Activated naive CD4-positive, alpha-beta T cell treated with anti-CD3 and anti-CD28 coated beads for 36 hours (primary cell): ENCODE measurements at regions not wholly inside any gene's neighbourhood (a gene's known extent, or its start where the extent isn't known, plus 50 kb on each side); places are given as distances from the start of the nearest gene placed in this dataset.

Source experiments
- CTCF ChIA-PET: fragments of 350-600 bp; sonication (Branson Sonifier 250); formaldehyde crosslinking; loops from one replicate; lab custom pipeline; 2021; ENCODE audit warnings: antibody characterized with exemption; lab: Charles Lee
- DNase-seq: peaks from one replicate; pipeline ENCODE4 v3.0.0-alpha.2; 2020
- H3K27ac Mint-ChIP-seq: one replicate; pipeline ENCODE4 v1.8.0; 2021; ENCODE audit warnings: mild to moderate bottlenecking, mixed read lengths
- H3K27me3 Mint-ChIP-seq: one replicate; pipeline ENCODE4 v1.8.0; 2021; ENCODE audit warnings: low read depth, mixed read lengths
- H3K36me3 Mint-ChIP-seq: one replicate; pipeline ENCODE4 v1.8.0; 2021; ENCODE audit warnings: low read depth, mixed read lengths
- H3K4me1 Mint-ChIP-seq: one replicate; pipeline ENCODE4 v1.8.0; 2021; ENCODE audit warnings: low read depth, mixed read lengths
- H3K4me3 Mint-ChIP-seq: one replicate; pipeline ENCODE4 v1.8.0; 2021; ENCODE audit warnings: mild to moderate bottlenecking, moderate library complexity, mixed read lengths
- H3K9me3 Mint-ChIP-seq: one replicate; pipeline ENCODE4 v1.8.0; 2021; ENCODE audit warnings: mixed read lengths
- intact Hi-C: fragments of 100-400 bp; cut with micrococcal nuclease; formaldehyde crosslinking; loops from one replicate; pipeline ENCODE4 v1.15.1; 2023

DNA sequence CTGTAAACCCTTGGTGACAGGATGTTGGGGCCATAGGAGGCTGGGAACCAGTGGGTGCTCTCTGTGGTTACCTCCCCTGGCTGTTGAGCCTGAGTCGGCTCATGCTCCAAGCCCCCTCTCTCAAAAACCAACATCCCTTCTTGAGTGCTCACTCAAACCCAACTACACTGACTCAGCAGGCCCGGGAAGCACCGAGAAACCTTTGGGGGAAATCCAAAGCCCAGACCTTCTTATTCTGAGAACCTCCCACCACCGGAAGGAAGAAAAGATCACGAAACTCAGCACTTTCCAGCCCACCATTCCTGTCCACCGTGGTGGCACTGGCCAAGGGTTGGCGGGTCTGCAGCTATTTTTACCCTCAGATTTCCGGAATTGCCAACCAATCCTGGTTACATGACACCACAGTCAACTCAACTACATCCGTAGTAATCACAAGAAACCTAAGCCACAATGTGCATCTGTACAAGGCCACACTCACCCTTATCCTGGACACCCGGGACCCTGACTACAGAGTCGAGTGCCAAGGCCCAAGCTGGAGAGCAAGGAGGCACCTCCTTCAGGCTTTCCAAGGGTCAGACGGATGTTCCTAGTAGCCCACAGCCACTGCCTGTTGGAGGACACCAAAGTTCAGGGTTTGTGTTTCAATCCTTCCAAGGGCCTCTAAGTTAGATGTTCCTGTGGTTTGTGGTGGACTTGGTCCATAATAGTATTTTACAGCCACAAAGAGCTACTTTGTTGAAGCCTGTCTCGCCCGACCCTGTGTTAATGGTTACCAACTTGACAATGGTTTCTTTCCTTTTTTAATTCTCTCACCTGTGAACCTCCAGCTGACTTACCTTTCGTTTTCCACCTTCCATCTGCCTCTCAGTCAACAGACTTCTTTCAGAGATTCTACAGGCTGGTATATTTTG is 317.0 kb downstream of the CDC5L start:
- no peak overlapping the region for H3K27ac Mint-ChIP-seq
- CTCF ChIA-PET, result interaction anchor here (0.7 kb wide), 1 partner anchor 152 kb away, joined by 4 read pairs; no protein-coding TSS in a partner anchor
- DNase-seq, result no peak
- no peaks in the 10 kb centered on the region for H3K27me3 Mint-ChIP-seq
- H3K4me1 Mint-ChIP-seq, result peaks cover 25% of the 10 kb centered on the region
- intact Hi-C loops, result no loop called here
- peaks cover 6% of the 10 kb centered on the region for H3K9me3 Mint-ChIP-seq
- peaks cover 2% of the 10 kb centered on the region for H3K36me3 Mint-ChIP-seq
- H3K4me3 Mint-ChIP-seq, result no peak overlapping the region

DNA sequence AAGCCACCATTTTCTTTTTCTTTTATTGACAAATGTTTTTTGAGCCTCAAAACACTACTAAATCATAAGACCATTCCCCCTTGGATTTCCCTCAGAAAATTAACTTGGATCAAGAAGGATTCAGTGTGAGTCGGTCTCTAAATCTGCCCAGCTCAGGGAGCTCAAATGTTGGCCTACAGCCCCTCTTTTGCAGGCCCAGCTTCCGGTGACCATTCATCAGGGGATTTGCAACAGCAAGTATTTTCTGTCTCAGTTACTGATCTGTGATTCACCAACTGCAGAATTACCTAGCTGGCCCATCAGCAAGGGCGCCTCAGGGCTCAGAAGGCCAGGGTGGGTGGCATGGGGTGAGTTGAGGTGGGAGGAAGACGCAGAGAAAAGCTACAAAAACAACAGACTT is 318.1 kb downstream of the CDC5L start:
- intact Hi-C loops, result no loop called here
- CTCF ChIA-PET, result interaction anchor here (0.7 kb wide), 1 partner anchor 231 kb away, joined by 3 read pairs; no protein-coding TSS in a partner anchor
- no peak for DNase-seq
- Mint-ChIP-seq H3K27me3 (no peaks in the 10 kb centered on the region), H3K36me3 (peaks cover 2% of the 10 kb centered on the region), H3K4me3 (no peak overlapping the region), H3K4me1 (peaks cover 25% of the 10 kb centered on the region), H3K9me3 (peaks cover 6% of the 10 kb centered on the region), H3K27ac (no peak overlapping the region)

- Mint-ChIP-seq H3K4me3 (no peak overlapping the region), H3K9me3 (peaks cover 6% of the 10 kb centered on the region), H3K36me3 (peaks cover 2% of the 10 kb centered on the region), H3K27me3 (no peaks in the 10 kb centered on the region), H3K27ac (no peak overlapping the region), H3K4me1 (peaks cover 22% of the 10 kb centered on the region)
- intact Hi-C loops, result no loop called here
- DNase-seq, result no peak
- CTCF ChIA-PET, result interaction anchor here (0.7 kb wide), 1 partner anchor 230 kb away, joined by 3 read pairs; no protein-coding TSS in a partner anchor
Observed at GRCh38 chr6:44706011-44706410, 318.5 kb downstream of the CDC5L start.

- Mint-ChIP-seq H3K27ac (no peak overlapping the region), H3K4me3 (no peak overlapping the region), H3K9me3 (peaks cover 6% of the 10 kb centered on the region), H3K4me1 (peaks cover 11% of the 10 kb centered on the region), H3K36me3 (peaks cover 2% of the 10 kb centered on the region), H3K27me3 (no peaks in the 10 kb centered on the region)
- no peak for DNase-seq
- intact Hi-C loops, result no loop called here
- CTCF ChIA-PET, result no interaction called here
Observed at GRCh38 chr6:44708208-44708607, 320.7 kb downstream of the CDC5L start.

GRCh38 chr6:44712353-44713111 is 325.0 kb downstream of the CDC5L start:
- H3K4me1 Mint-ChIP-seq, result peaks cover 8% of the 10 kb centered on the region
- H3K9me3 Mint-ChIP-seq, result peaks cover 6% of the 10 kb centered on the region
- intact Hi-C loops, result no loop called here
- H3K4me3 Mint-ChIP-seq, result no peak overlapping the region
- no peak for DNase-seq
- H3K27ac Mint-ChIP-seq, result no peak overlapping the region
- H3K36me3 Mint-ChIP-seq, result peaks cover 2% of the 10 kb centered on the region
- CTCF ChIA-PET, result no interaction called here
- no peaks in the 10 kb centered on the region for H3K27me3 Mint-ChIP-seq

- no peak for DNase-seq
- Mint-ChIP-seq H3K4me3 (no peak overlapping the region), H3K27me3 (no peaks in the 10 kb centered on the region), H3K27ac (no peak overlapping the region), H3K4me1 (no peaks in the 10 kb centered on the region), H3K9me3 (no peaks in the 10 kb centered on the region), H3K36me3 (no peaks in the 10 kb centered on the region)
- CTCF ChIA-PET, result no interaction called here
- intact Hi-C loops, result no loop called here
Observed at GRCh38 chr6:44715188-44715587, 327.7 kb downstream of the CDC5L start.

GRCh38 chr6:44715925-44716324 is 328.4 kb downstream of the CDC5L start:
- no peak for DNase-seq
- no peaks in the 10 kb centered on the region for H3K4me1 Mint-ChIP-seq
- no peak overlapping the region for H3K4me3 Mint-ChIP-seq
- H3K36me3 Mint-ChIP-seq, result no peaks in the 10 kb centered on the region
- CTCF ChIA-PET, result interaction anchor here (0.6 kb wide), 1 partner anchor 1178 kb away, joined by 3 read pairs; no protein-coding TSS in a partner anchor
- intact Hi-C loops, result no loop called here
- H3K9me3 Mint-ChIP-seq, result no peaks in the 10 kb centered on the region
- no peak overlapping the region for H3K27ac Mint-ChIP-seq
- no peaks in the 10 kb centered on the region for H3K27me3 Mint-ChIP-seq

DNA sequence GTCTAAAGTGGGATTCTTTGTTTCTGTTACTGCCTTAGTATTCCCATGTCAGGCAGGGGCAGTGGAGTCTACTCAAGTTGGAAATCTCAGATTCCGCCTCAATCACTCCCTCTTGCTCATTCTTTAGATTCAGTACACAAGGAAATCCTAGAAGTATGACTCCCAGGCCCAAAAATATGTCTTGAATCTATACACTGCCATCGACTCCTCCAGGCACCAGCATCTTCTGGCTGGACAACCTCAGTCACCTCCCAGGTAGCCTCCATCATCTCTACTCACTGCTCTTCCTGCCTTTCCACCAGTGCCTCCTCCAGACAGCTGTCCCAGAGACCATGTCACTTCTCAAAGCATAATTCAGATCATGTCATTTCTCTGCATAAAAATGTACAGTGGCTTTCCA is 329.9 kb downstream of the CDC5L start:
- no peak overlapping the region for H3K27ac Mint-ChIP-seq
- DNase-seq, result no peak
- H3K4me3 Mint-ChIP-seq, result no peak overlapping the region
- no peaks in the 10 kb centered on the region for H3K36me3 Mint-ChIP-seq
- no peaks in the 10 kb centered on the region for H3K4me1 Mint-ChIP-seq
- intact Hi-C loops, result no loop called here
- CTCF ChIA-PET, result no interaction called here
- no peaks in the 10 kb centered on the region for H3K27me3 Mint-ChIP-seq
- H3K9me3 Mint-ChIP-seq, result no peaks in the 10 kb centered on the region

GRCh38 chr6:44721954-44722578 is 334.6 kb downstream of the CDC5L start:
- intact Hi-C loops, result no loop called here

DNA sequence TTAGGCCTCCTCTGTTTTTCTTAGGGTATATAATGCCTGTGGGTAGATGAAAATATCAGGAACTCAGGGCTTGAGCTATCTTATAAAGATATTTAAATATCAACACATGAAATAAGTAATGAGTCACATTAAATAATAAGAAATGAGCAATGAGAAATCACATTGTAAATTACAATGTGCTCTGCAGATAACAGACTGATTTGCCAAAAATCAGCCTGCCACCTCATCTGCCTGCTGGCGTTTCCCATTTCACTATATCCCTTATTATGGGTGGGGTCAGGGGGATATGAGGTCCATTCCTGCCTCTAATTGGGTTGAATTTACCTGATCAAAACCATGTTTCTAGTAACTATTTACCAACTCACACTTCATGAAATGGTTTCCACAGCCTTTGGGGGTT is 335.2 kb downstream of the CDC5L start:
- intact Hi-C loops, result no loop called here
- no peaks in the 10 kb centered on the region for H3K27me3 Mint-ChIP-seq
- H3K4me1 Mint-ChIP-seq, result no peaks in the 10 kb centered on the region
- CTCF ChIA-PET, result no interaction called here
- H3K9me3 Mint-ChIP-seq, result no peaks in the 10 kb centered on the region
- no peak overlapping the region for H3K4me3 Mint-ChIP-seq
- no peaks in the 10 kb centered on the region for H3K36me3 Mint-ChIP-seq
- no peak overlapping the region for H3K27ac Mint-ChIP-seq
- no peak for DNase-seq

More at GRCh38 chr6:44721954-44722578, 334.6 kb downstream of the CDC5L start:
- Mint-ChIP-seq H3K4me3 (no peak overlapping the region), H3K27me3 (no peaks in the 10 kb centered on the region), H3K27ac (no peak overlapping the region), H3K36me3 (no peaks in the 10 kb centered on the region), H3K9me3 (no peaks in the 10 kb centered on the region), H3K4me1 (no peaks in the 10 kb centered on the region)
- no peak for DNase-seq
- CTCF ChIA-PET, result interaction anchor here (0.7 kb wide), 1 partner anchor 46 kb away, joined by 4 read pairs; no protein-coding TSS in a partner anchor

DNA sequence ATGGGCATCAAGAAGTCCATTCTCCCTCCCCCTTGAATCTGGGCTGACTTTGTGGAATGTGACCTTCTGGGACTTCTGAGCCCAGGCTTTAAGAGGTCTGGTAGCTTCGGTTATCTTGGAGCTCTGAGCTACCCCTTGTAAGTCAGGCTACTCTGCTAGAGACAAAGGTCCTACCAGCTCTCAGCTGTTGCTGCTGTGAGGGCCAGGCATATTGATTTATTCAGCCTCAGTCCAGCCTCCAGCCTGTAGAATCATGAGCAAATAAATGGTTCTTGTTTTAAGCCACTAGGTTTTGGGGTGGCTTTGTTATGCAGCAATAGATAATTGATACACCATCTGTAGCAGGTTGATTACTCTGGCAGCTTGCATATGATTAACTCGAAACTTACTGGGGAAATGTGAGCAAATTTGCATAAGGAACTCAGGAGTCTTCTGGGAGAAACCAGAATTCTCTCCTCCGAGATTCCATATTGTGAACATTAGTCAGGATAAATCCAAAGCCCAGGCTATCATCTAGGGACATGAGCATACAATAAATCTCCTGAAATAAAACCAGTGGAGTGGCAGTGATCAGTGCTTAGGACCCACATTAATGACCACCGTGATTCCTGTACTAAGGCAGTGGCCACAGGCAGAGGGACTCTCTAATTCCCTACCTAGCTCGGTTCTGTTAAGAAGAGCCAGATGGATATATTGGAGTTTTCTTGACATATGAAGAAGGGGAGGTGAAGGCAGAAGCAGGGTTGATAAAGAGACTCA is 336.1 kb downstream of the CDC5L start:
- H3K4me1 Mint-ChIP-seq, result no peaks in the 10 kb centered on the region
- DNase-seq, result no peak

More for the DNA sequence above, 336.1 kb downstream of the CDC5L start:
- H3K27me3 Mint-ChIP-seq, result no peaks in the 10 kb centered on the region
- H3K9me3 Mint-ChIP-seq, result no peaks in the 10 kb centered on the region
- no peaks in the 10 kb centered on the region for H3K36me3 Mint-ChIP-seq
- no peak overlapping the region for H3K4me3 Mint-ChIP-seq
- intact Hi-C loops, result no loop called here
- H3K27ac Mint-ChIP-seq, result no peak overlapping the region
- CTCF ChIA-PET, result no interaction called here
